H1 (cell line): ENCODE measurements at regions not wholly inside any gene's neighbourhood (a gene's known extent, or its start where the extent isn't known, plus 50 kb on each side); places are given as distances from the start of the nearest gene placed in this dataset.

ENCODE experiments used
- CTCF ChIP-seq, 3 experiments: IDR thresholded peaks; 1 replicate in 2 of 3; 2 replicates in 1 of 3; pipeline versions ENCODE4 v1.5.1 to v1.6.1; 2011; ENCODE audit warnings: low read length in 3 of 3, mild to moderate bottlenecking in 3 of 3, inconsistent platforms in 2 of 3, low read depth in 1 of 3, moderate library complexity in 1 of 3; ENCODE audit not compliant: insufficient read depth in 1 of 3; ENCODE audit errors: control extremely low read depth in 1 of 3
- EZH2 ChIP-seq: fragments of 200-600 bp; sonication (generic); IDR thresholded peaks from 2 replicates; pipeline ENCODE4 v1.7.1; 2012; ENCODE audit warnings: low read depth, mild to moderate bottlenecking, moderate library complexity, low read length, inconsistent platforms; ENCODE audit not compliant: severe bottlenecking
- GABPA ChIP-seq: IDR thresholded peaks from 2 replicates; pipeline ENCODE4 v1.6.1; 2011; ENCODE audit warnings: mild to moderate bottlenecking, low read length, moderate library complexity, borderline replicate concordance; ENCODE audit not compliant: insufficient read depth
- KDM5A ChIP-seq: fragments of 200-600 bp; IDR thresholded peaks from 2 replicates; pipeline ENCODE4 v1.7.1; 2012; ENCODE audit warnings: mild to moderate bottlenecking, low read length, inconsistent platforms, mixed read lengths
- MAX ChIP-seq: IDR thresholded peaks from 2 replicates; pipeline ENCODE4 v1.6.1; 2012; ENCODE audit warnings: inconsistent platforms
- NRF1 ChIP-seq: IDR thresholded peaks from 2 replicates; pipeline ENCODE4 v1.6.1; 2011; ENCODE audit warnings: mild to moderate bottlenecking, low read depth, low read length, improper control_type of control experiment
- POLR2A ChIP-seq, 2 experiments: IDR thresholded peaks; 1 replicate in 1 of 2; 2 replicates in 1 of 2; pipeline ENCODE4 v1.6.1; 2011; ENCODE audit warnings: low read depth in 2 of 2, low read length in 2 of 2, mild to moderate bottlenecking in 2 of 2; ENCODE audit errors: control extremely low read depth in 1 of 2
- SP2 ChIP-seq: IDR thresholded peaks from 2 replicates; pipeline ENCODE4 v1.6.1; 2012; ENCODE audit warnings: mild to moderate bottlenecking, low read length, inconsistent platforms
- ZNF274 ChIP-seq: IDR thresholded peaks from 2 replicates; pipeline ENCODE4 v1.7.0; 2012; ENCODE audit warnings: low read length, borderline replicate concordance; ENCODE audit errors: extremely low read depth

GRCh38 chr4:130705023-130705422 lies 1609.1 kb downstream of the C4orf33 start:
- TF ChIP-seq POLR2A (IDR thresholded peaks at IDR 0.05; ENCODE audit: control extremely low read depth in 1 of 2, low read depth in 2 of 2, low read length in 2 of 2), result no peak
- TF ChIP-seq CTCF (IDR thresholded peaks at IDR 0.05; ENCODE audit: control extremely low read depth in 1 of 3, insufficient read depth in 1 of 3, low read depth in 1 of 3, low read length in 3 of 3), result no peak
- TF ChIP-seq MAX, result no peak
- no peak for TF ChIP-seq NRF1
- TF ChIP-seq EZH2, result no peak
- no peak for TF ChIP-seq ZNF274
- TF ChIP-seq GABPA, result no peak
- no peak for TF ChIP-seq SP2
- TF ChIP-seq KDM5A, result no peak
